ENCODE measurements at regions not wholly inside any gene's neighbourhood (a gene's known extent, or its start where the extent isn't known, plus 50 kb on each side); places are given as distances from the start of the nearest gene placed in this dataset.

- TF ChIP-seq, protein P1, sequence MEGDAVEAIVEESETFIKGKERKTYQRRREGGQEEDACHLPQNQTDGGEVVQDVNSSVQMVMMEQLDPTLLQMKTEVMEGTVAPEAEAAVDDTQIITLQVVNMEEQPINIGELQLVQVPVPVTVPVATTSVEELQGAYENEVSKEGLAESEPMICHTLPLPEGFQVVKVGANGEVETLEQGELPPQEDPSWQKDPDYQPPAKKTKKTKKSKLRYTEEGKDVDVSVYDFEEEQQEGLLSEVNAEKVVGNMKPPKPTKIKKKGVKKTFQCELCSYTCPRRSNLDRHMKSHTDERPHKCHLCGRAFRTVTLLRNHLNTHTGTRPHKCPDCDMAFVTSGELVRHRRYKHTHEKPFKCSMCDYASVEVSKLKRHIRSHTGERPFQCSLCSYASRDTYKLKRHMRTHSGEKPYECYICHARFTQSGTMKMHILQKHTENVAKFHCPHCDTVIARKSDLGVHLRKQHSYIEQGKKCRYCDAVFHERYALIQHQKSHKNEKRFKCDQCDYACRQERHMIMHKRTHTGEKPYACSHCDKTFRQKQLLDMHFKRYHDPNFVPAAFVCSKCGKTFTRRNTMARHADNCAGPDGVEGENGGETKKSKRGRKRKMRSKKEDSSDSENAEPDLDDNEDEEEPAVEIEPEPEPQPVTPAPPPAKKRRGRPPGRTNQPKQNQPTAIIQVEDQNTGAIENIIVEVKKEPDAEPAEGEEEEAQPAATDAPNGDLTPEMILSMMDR (IDR thresholded peaks at IDR 0.05; ENCODE audit: poor library complexity): no peak
- no peak for TF ChIP-seq EZH2 (IDR thresholded peaks at IDR 0.05; ENCODE audit: borderline replicate concordance)
These were observed 74.6 kb upstream of the GDF10 start for GRCh38 chr10:47225219-47225927.

All from hepatocyte (in vitro differentiated cells).